BLaER1 (cell line): ENCODE measurements at regions not wholly inside any gene's neighbourhood (a gene's known extent, or its start where the extent isn't known, plus 50 kb on each side); places are given as distances from the start of the nearest gene placed in this dataset.

Experiments
- H3K27ac ChIP-seq: shearing (Covaris generic); formaldehyde crosslinking; 2 replicates; pipeline ENCODE4 v1.8.1; 2022
- H3K27me3 ChIP-seq: shearing (Covaris generic); formaldehyde crosslinking; 2 replicates; pipeline ENCODE4 v1.8.1; 2022
- H3K36me3 ChIP-seq: shearing (Covaris generic); formaldehyde crosslinking; 2 replicates; pipeline ENCODE4 v1.8.1; 2022
- H3K4me1 ChIP-seq: shearing (Covaris generic); formaldehyde crosslinking; 2 replicates; pipeline ENCODE4 v1.8.1; 2022
- H3K4me2 ChIP-seq: shearing (Covaris generic); formaldehyde crosslinking; 2 replicates; pipeline ENCODE4 v1.8.1; 2022
- H3K4me3 ChIP-seq: shearing (Covaris generic); formaldehyde crosslinking; 2 replicates; pipeline ENCODE4 v1.8.1; 2022
- H3K9ac ChIP-seq: shearing (Covaris generic); formaldehyde crosslinking; 2 replicates; pipeline ENCODE4 v1.8.1; 2022
- H3K9me3 ChIP-seq: shearing (Covaris generic); formaldehyde crosslinking; 2 replicates; pipeline ENCODE4 v1.8.1; 2022
- H4K20me1 ChIP-seq: shearing (Covaris generic); formaldehyde crosslinking; 2 replicates; pipeline ENCODE4 v1.8.1; 2022
- Cebpa-rat ChIP-seq: shearing (Covaris generic); IDR thresholded peaks from 2 replicates; pipeline ENCODE4 v1.8.1; 2022

GRCh38 chr4:154065368-154065767 lies 276.5 kb upstream of the SFRP2 start:
- Histone ChIP-seq H3K4me3 (no peak overlapping the region), H3K9ac (no peak overlapping the region), H3K36me3 (no peaks in the 10 kb centered on the region), H3K4me2 (no peak overlapping the region), H3K9me3 (peaks cover 54% of the 10 kb centered on the region), H3K27me3 (no peaks in the 10 kb centered on the region), H3K27ac (no peak overlapping the region), H3K4me1 (no peaks in the 10 kb centered on the region), H4K20me1 (no peaks in the 10 kb centered on the region)
- no peak for TF ChIP-seq Cebpa-rat

GRCh38 chr4:154064244-154064643 lies 275.4 kb upstream of the SFRP2 start:
- no peak for TF ChIP-seq Cebpa-rat
- H3K9ac ChIP-seq, result no peak overlapping the region
- no peaks in the 10 kb centered on the region for H3K36me3 ChIP-seq
- no peak overlapping the region for H3K4me2 ChIP-seq
- no peak overlapping the region for H3K4me3 ChIP-seq
- H3K27me3 ChIP-seq, result no peaks in the 10 kb centered on the region
- H3K4me1 ChIP-seq, result no peaks in the 10 kb centered on the region
- no peak overlapping the region for H3K27ac ChIP-seq
- H3K9me3 ChIP-seq, result peaks cover 64% of the 10 kb centered on the region
- no peaks in the 10 kb centered on the region for H4K20me1 ChIP-seq

GRCh38 chr4:154049457-154050181 lies 260.7 kb upstream of the SFRP2 start:
- Histone ChIP-seq H3K27ac (no peak overlapping the region), H3K9ac (no peak overlapping the region), H3K4me2 (no peak overlapping the region), H3K36me3 (no peaks in the 10 kb centered on the region), H3K27me3 (no peaks in the 10 kb centered on the region), H3K9me3 (peaks cover 8% of the 10 kb centered on the region), H4K20me1 (no peaks in the 10 kb centered on the region), H3K4me3 (no peak overlapping the region), H3K4me1 (no peaks in the 10 kb centered on the region)
- no peak for TF ChIP-seq Cebpa-rat

GRCh38 chr4:154047733-154048132 lies 258.9 kb upstream of the SFRP2 start:
- H3K4me3 ChIP-seq, result no peak overlapping the region
- no peaks in the 10 kb centered on the region for H3K4me1 ChIP-seq
- no peaks in the 10 kb centered on the region for H3K36me3 ChIP-seq
- H3K9ac ChIP-seq, result no peak overlapping the region
- H4K20me1 ChIP-seq, result no peaks in the 10 kb centered on the region
- no peak for TF ChIP-seq Cebpa-rat
- H3K27me3 ChIP-seq, result no peaks in the 10 kb centered on the region
- H3K4me2 ChIP-seq, result no peak overlapping the region
- no peak overlapping the region for H3K27ac ChIP-seq
- H3K9me3 ChIP-seq, result no peaks in the 10 kb centered on the region

GRCh38 chr4:154044742-154045485 lies 256.0 kb upstream of the SFRP2 start:
- TF ChIP-seq Cebpa-rat, result no peak
- H3K27ac ChIP-seq, result no peak overlapping the region
- H3K4me2 ChIP-seq, result no peak overlapping the region
- H4K20me1 ChIP-seq, result no peaks in the 10 kb centered on the region
- H3K9ac ChIP-seq, result no peak overlapping the region
- no peaks in the 10 kb centered on the region for H3K9me3 ChIP-seq
- no peak overlapping the region for H3K4me3 ChIP-seq
- no peaks in the 10 kb centered on the region for H3K36me3 ChIP-seq
- H3K27me3 ChIP-seq, result no peaks in the 10 kb centered on the region
- no peaks in the 10 kb centered on the region for H3K4me1 ChIP-seq

- Histone ChIP-seq H3K27ac (no peak overlapping the region), H3K36me3 (no peaks in the 10 kb centered on the region), H4K20me1 (no peaks in the 10 kb centered on the region), H3K27me3 (no peaks in the 10 kb centered on the region), H3K4me3 (no peak overlapping the region), H3K9ac (no peak overlapping the region), H3K4me1 (no peaks in the 10 kb centered on the region), H3K4me2 (no peak overlapping the region), H3K9me3 (no peaks in the 10 kb centered on the region)
- no peak for TF ChIP-seq Cebpa-rat
These were observed 255.2 kb upstream of the SFRP2 start for GRCh38 chr4:154044108-154044531.

- Histone ChIP-seq H3K9me3 (no peaks in the 10 kb centered on the region), H3K36me3 (no peaks in the 10 kb centered on the region), H3K9ac (no peak overlapping the region), H3K27ac (no peak overlapping the region), H4K20me1 (no peaks in the 10 kb centered on the region), H3K4me3 (no peak overlapping the region), H3K4me1 (no peaks in the 10 kb centered on the region), H3K27me3 (no peaks in the 10 kb centered on the region), H3K4me2 (no peak overlapping the region)
- TF ChIP-seq Cebpa-rat, result no peak
These were observed 252.8 kb upstream of the SFRP2 start for GRCh38 chr4:154041640-154042039.

GRCh38 chr4:154039435-154040343 lies 250.8 kb upstream of the SFRP2 start:
- H3K9ac ChIP-seq, result no peak overlapping the region
- H3K9me3 ChIP-seq, result no peaks in the 10 kb centered on the region
- no peak overlapping the region for H3K27ac ChIP-seq
- H3K4me2 ChIP-seq, result no peak overlapping the region
- no peak for TF ChIP-seq Cebpa-rat
- no peaks in the 10 kb centered on the region for H3K27me3 ChIP-seq
- no peaks in the 10 kb centered on the region for H3K4me1 ChIP-seq
- no peak overlapping the region for H3K4me3 ChIP-seq
- H4K20me1 ChIP-seq, result no peaks in the 10 kb centered on the region
- no peaks in the 10 kb centered on the region for H3K36me3 ChIP-seq

- Histone ChIP-seq H3K4me2 (no peak overlapping the region), H4K20me1 (no peaks in the 10 kb centered on the region), H3K4me1 (no peaks in the 10 kb centered on the region), H3K36me3 (no peaks in the 10 kb centered on the region), H3K9ac (no peak overlapping the region), H3K27me3 (no peaks in the 10 kb centered on the region), H3K9me3 (peaks cover 21% of the 10 kb centered on the region), H3K27ac (no peak overlapping the region), H3K4me3 (no peak overlapping the region)
- no peak for TF ChIP-seq Cebpa-rat
These were observed 248.0 kb upstream of the SFRP2 start for GRCh38 chr4:154036856-154037255.
